ENCODE measurements at regions not wholly inside any gene's neighbourhood (a gene's known extent, or its start where the extent isn't known, plus 50 kb on each side); places are given as distances from the start of the nearest gene placed in this dataset.

GRCh38 chr4:160685729-160686128, 1478.1 kb downstream of the FSTL5 start:
- H3K4me1 Mint-ChIP-seq (ENCODE audit: low read depth), result no peaks in the 10 kb centered on the region
- DNase-seq (ENCODE audit: low spot score), result no peak
- no peaks in the 10 kb centered on the region for H3K27me3 Mint-ChIP-seq (ENCODE audit: low read depth)
- no peaks in the 10 kb centered on the region for H3K36me3 Mint-ChIP-seq (ENCODE audit: low read depth)
- H3K9me3 Mint-ChIP-seq (ENCODE audit: low read depth), result peaks cover 10% of the 10 kb centered on the region
- H3K27ac Mint-ChIP-seq (ENCODE audit: unreplicated experiment), result no peak overlapping the region
- no peak for TF ChIP-seq CTCF (IDR thresholded peaks at IDR 0.05)
- no peak overlapping the region for H3K4me3 Mint-ChIP-seq (ENCODE audit: unreplicated experiment)

GRCh38 chr4:160701671-160702070, 1462.1 kb downstream of the FSTL5 start:
- TF ChIP-seq CTCF (IDR thresholded peaks at IDR 0.05), result no peak
- Mint-ChIP-seq H3K27me3 (ENCODE audit: low read depth) (peaks cover 2% of the 10 kb centered on the region), H3K36me3 (ENCODE audit: low read depth) (no peaks in the 10 kb centered on the region), H3K9me3 (ENCODE audit: low read depth) (peaks cover 2% of the 10 kb centered on the region), H3K27ac (ENCODE audit: unreplicated experiment) (no peak overlapping the region), H3K4me3 (ENCODE audit: unreplicated experiment) (no peak overlapping the region), H3K4me1 (ENCODE audit: low read depth) (no peaks in the 10 kb centered on the region)
- no peak for DNase-seq (ENCODE audit: low spot score)

GRCh38 chr4:160709026-160709425, 1454.8 kb downstream of the FSTL5 start:
- Mint-ChIP-seq H3K4me1 (ENCODE audit: low read depth) (no peaks in the 10 kb centered on the region), H3K27ac (ENCODE audit: unreplicated experiment) (no peak overlapping the region), H3K9me3 (ENCODE audit: low read depth) (peaks cover 2% of the 10 kb centered on the region), H3K36me3 (ENCODE audit: low read depth) (no peaks in the 10 kb centered on the region), H3K4me3 (ENCODE audit: unreplicated experiment) (no peak overlapping the region), H3K27me3 (ENCODE audit: low read depth) (peaks cover 2% of the 10 kb centered on the region)
- DNase-seq (ENCODE audit: low spot score), result no peak
- TF ChIP-seq CTCF (IDR thresholded peaks at IDR 0.05), result no peak

GRCh38 chr4:160709546-160709945, 1454.3 kb downstream of the FSTL5 start:
- Mint-ChIP-seq H3K4me3 (ENCODE audit: unreplicated experiment) (no peak overlapping the region), H3K27me3 (ENCODE audit: low read depth) (peaks cover 2% of the 10 kb centered on the region), H3K4me1 (ENCODE audit: low read depth) (no peaks in the 10 kb centered on the region), H3K36me3 (ENCODE audit: low read depth) (no peaks in the 10 kb centered on the region), H3K27ac (ENCODE audit: unreplicated experiment) (no peak overlapping the region), H3K9me3 (ENCODE audit: low read depth) (peaks cover 2% of the 10 kb centered on the region)
- no peak for DNase-seq (ENCODE audit: low spot score)
- no peak for TF ChIP-seq CTCF (IDR thresholded peaks at IDR 0.05)

- no peak for DNase-seq (ENCODE audit: low spot score)
- TF ChIP-seq CTCF (IDR thresholded peaks at IDR 0.05), result no peak
- no peaks in the 10 kb centered on the region for H3K36me3 Mint-ChIP-seq (ENCODE audit: low read depth)
- no peaks in the 10 kb centered on the region for H3K9me3 Mint-ChIP-seq (ENCODE audit: low read depth)
- H3K27ac Mint-ChIP-seq (ENCODE audit: unreplicated experiment), result no peak overlapping the region
- H3K27me3 Mint-ChIP-seq (ENCODE audit: low read depth), result peaks cover 2% of the 10 kb centered on the region
- H3K4me3 Mint-ChIP-seq (ENCODE audit: unreplicated experiment), result no peak overlapping the region
- H3K4me1 Mint-ChIP-seq (ENCODE audit: low read depth), result no peaks in the 10 kb centered on the region
Observed at GRCh38 chr4:160716551-160716950, 1447.2 kb downstream of the FSTL5 start.
